Liver (tissue), 8 donors: ENCODE measurements at regions not wholly inside any gene's neighbourhood (a gene's known extent, or its start where the extent isn't known, plus 50 kb on each side); places are given as distances from the start of the nearest gene placed in this dataset.

ENCODE experiments used
- DNase-seq: peaks from one replicate; pipeline ENCODE4 v3.0.0-alpha.2; 2017; ENCODE audit warnings: low spot score
- H3K27ac ChIP-seq, 2 donors: one replicate each; pipeline ENCODE4 v1.7.0; 2013; ENCODE audit warnings: inconsistent platforms in 2 of 2, low read length in 2 of 2, control low read depth in 1 of 2, low read depth in 1 of 2, mild to moderate bottlenecking in 1 of 2
- H3K27me3 ChIP-seq, 4 donors: one replicate each; pipeline versions ENCODE4 v1.6.1 to v1.7.0; 2013; ENCODE audit warnings: low read length in 3 of 4, inconsistent platforms in 1 of 4, mild to moderate bottlenecking in 1 of 4, moderate library complexity in 1 of 4; ENCODE audit not compliant: control insufficient read depth in 4 of 4, insufficient read depth in 4 of 4
- H3K36me3 ChIP-seq, 4 donors: one replicate each; pipeline versions ENCODE4 v1.6.1 to v1.7.0; 2013; ENCODE audit warnings: low read length in 3 of 4, mild to moderate bottlenecking in 3 of 4, low read depth in 1 of 4, moderate library complexity in 1 of 4; ENCODE audit not compliant: control insufficient read depth in 4 of 4, insufficient read depth in 3 of 4
- H3K4me1 ChIP-seq, 4 donors: one replicate each; pipeline versions ENCODE4 v1.6.1 to v1.7.0; 2013; ENCODE audit warnings: low read length in 3 of 4, mild to moderate bottlenecking in 3 of 4, moderate library complexity in 1 of 4; ENCODE audit not compliant: control insufficient read depth in 4 of 4, insufficient read depth in 4 of 4
- H3K4me3 ChIP-seq, 3 donors: one replicate each; pipeline versions ENCODE4 v1.6.1 to v1.7.0; 2013; ENCODE audit warnings: low read length in 3 of 3, control low read depth in 1 of 3, low read depth in 1 of 3, mild to moderate bottlenecking in 1 of 3
- H3K9ac ChIP-seq, 2 donors: one replicate each; pipeline ENCODE4 v1.7.0; 2013; ENCODE audit warnings: low read length in 2 of 2, mild to moderate bottlenecking in 2 of 2, moderate library complexity in 2 of 2, control low read depth in 1 of 2, low read depth in 1 of 2
- H3K9me3 ChIP-seq, 4 donors: one replicate each; pipeline versions ENCODE4 v1.6.1 to v1.7.0; 2013; ENCODE audit warnings: low read length in 3 of 4; ENCODE audit not compliant: control insufficient read depth in 4 of 4
- ATF3 ChIP-seq: IDR thresholded peaks from 2 replicates; pipeline ENCODE4 v1.6.1; 2016; ENCODE audit warnings: antibody characterized with exemption
- EGR1 ChIP-seq, 2 donors: IDR thresholded peaks; 2 replicates each; pipeline ENCODE4 v1.6.1; 2016 to 2018; ENCODE audit warnings: antibody characterized with exemption in 2 of 2, low read depth in 2 of 2
- FOXA1 ChIP-seq: IDR thresholded peaks from 2 replicates; pipeline ENCODE4 v1.6.1; 2016; ENCODE audit warnings: antibody characterized with exemption
- FOXA2 ChIP-seq: IDR thresholded peaks from 2 replicates; pipeline ENCODE4 v1.6.1; 2016; ENCODE audit warnings: antibody characterized with exemption
- GABPA ChIP-seq, 2 donors: IDR thresholded peaks in 1 of 2; conservative IDR thresholded peaks in 1 of 2; 2 replicates each; pipeline ENCODE4 v1.6.1; 2016; ENCODE audit warnings: antibody characterized with exemption in 2 of 2, mild to moderate bottlenecking in 1 of 2, moderate library complexity in 1 of 2
- HNF4A ChIP-seq, 2 donors: conservative IDR thresholded peaks; 2 replicates each; pipeline ENCODE4 v1.6.1; 2016; ENCODE audit warnings: antibody characterized with exemption in 2 of 2, mild to moderate bottlenecking in 2 of 2
- HNF4G ChIP-seq: IDR thresholded peaks from 2 replicates; pipeline ENCODE4 v1.6.1; 2016; ENCODE audit warnings: antibody characterized with exemption
- JUND ChIP-seq, 2 donors: IDR thresholded peaks; 2 replicates each; pipeline ENCODE4 v1.6.1; 2016; ENCODE audit warnings: antibody characterized with exemption in 2 of 2
- NR2F2 ChIP-seq: IDR thresholded peaks from 2 replicates; pipeline ENCODE4 v1.6.1; 2016; ENCODE audit warnings: antibody characterized with exemption
- RAD21 ChIP-seq, 2 donors: IDR thresholded peaks; 2 replicates each; pipeline ENCODE4 v1.6.1; 2016; ENCODE audit warnings: antibody characterized with exemption in 2 of 2, mild to moderate bottlenecking in 2 of 2
- REST ChIP-seq: IDR thresholded peaks from 2 replicates; pipeline ENCODE4 v1.6.1; 2016; ENCODE audit warnings: antibody characterized with exemption, mild to moderate bottlenecking
- RXRA ChIP-seq, 2 donors: IDR thresholded peaks; 2 replicates each; pipeline ENCODE4 v1.6.1; 2017 to 2018; ENCODE audit warnings: antibody characterized with exemption in 2 of 2, mild to moderate bottlenecking in 1 of 2
- SP1 ChIP-seq: IDR thresholded peaks from 2 replicates; pipeline ENCODE4 v1.6.1; 2018; ENCODE audit warnings: antibody characterized with exemption, mild to moderate bottlenecking
- TAF1 ChIP-seq: conservative IDR thresholded peaks from 2 replicates; pipeline ENCODE4 v1.6.1; 2016; ENCODE audit warnings: antibody characterized with exemption, mild to moderate bottlenecking
- YY1 ChIP-seq: IDR thresholded peaks from 2 replicates; pipeline ENCODE4 v1.6.1; 2016; ENCODE audit warnings: antibody characterized with exemption, mild to moderate bottlenecking
- WGBS: extraction: QIAGEN DNeasy Blood & Tissue Kit; methylation state at CpG from one replicate; pipeline ENCODE4 v1.1.7; 2013; 5-methylcytosine and 5-hydroxymethylcytosine counted together
- TF ChIP-seq, protein P1 (sequence below): IDR thresholded peaks from 2 replicates; pipeline ENCODE4 v1.6.1; 2016; ENCODE audit warnings: antibody characterized with exemption
- TF ChIP-seq, protein P2 (sequence below): fragments of 150-350 bp; IDR thresholded peaks from 2 replicates; pipeline ENCODE4 v1.5.1; 2017; ENCODE audit warnings: improper control_type of control experiment, low read depth, low read length; ENCODE audit not compliant: missing input control
- TF ChIP-seq, protein P3 (sequence below): IDR thresholded peaks from 2 replicates; pipeline ENCODE4 v1.6.1; 2016; ENCODE audit warnings: antibody characterized with exemption
- donor health status: healthy.
- donor health status: healthy.
- donor health status: healthy.
- donor health status: healthy.
- donor health status: healthy.

GRCh38 chr2:875687-876615 lies 74.7 kb upstream of the SNTG2 start:
- H3K4me1 ChIP-seq = no peaks in the 10 kb centered on the region
- H3K27me3 ChIP-seq = peaks cover 0 to 4% (median 0%) of the 10 kb centered on the region in 4 donors
- DNase-seq = no peak
- H3K9me3 ChIP-seq = no peaks in the 10 kb centered on the region
- H3K9ac ChIP-seq = no peak overlapping the region
- H3K27ac ChIP-seq = no peak overlapping the region
- no peak overlapping the region for H3K4me3 ChIP-seq
- 77% methylated on average over 23 of the region's 23 CpGs for WGBS
- H3K36me3 ChIP-seq = no peaks in the 10 kb centered on the region
- TF ChIP-seq GABPA (IDR thresholded peaks at IDR 0.05 in 1 of 2, conservative IDR thresholded peaks at IDR 0.05 in 1 of 2) (no peak), RXRA (IDR thresholded peaks at IDR 0.05) (no peak), JUND (IDR thresholded peaks at IDR 0.05) (no peak), EGR1 (IDR thresholded peaks at IDR 0.05; ENCODE audit: low read depth in 2 of 2) (no peak)
- TF ChIP-seq, protein P1, sequence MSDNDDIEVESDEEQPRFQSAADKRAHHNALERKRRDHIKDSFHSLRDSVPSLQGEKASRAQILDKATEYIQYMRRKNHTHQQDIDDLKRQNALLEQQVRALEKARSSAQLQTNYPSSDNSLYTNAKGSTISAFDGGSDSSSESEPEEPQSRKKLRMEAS = no peak
- TF ChIP-seq, protein P2, sequence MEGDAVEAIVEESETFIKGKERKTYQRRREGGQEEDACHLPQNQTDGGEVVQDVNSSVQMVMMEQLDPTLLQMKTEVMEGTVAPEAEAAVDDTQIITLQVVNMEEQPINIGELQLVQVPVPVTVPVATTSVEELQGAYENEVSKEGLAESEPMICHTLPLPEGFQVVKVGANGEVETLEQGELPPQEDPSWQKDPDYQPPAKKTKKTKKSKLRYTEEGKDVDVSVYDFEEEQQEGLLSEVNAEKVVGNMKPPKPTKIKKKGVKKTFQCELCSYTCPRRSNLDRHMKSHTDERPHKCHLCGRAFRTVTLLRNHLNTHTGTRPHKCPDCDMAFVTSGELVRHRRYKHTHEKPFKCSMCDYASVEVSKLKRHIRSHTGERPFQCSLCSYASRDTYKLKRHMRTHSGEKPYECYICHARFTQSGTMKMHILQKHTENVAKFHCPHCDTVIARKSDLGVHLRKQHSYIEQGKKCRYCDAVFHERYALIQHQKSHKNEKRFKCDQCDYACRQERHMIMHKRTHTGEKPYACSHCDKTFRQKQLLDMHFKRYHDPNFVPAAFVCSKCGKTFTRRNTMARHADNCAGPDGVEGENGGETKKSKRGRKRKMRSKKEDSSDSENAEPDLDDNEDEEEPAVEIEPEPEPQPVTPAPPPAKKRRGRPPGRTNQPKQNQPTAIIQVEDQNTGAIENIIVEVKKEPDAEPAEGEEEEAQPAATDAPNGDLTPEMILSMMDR = no peak

DNA sequence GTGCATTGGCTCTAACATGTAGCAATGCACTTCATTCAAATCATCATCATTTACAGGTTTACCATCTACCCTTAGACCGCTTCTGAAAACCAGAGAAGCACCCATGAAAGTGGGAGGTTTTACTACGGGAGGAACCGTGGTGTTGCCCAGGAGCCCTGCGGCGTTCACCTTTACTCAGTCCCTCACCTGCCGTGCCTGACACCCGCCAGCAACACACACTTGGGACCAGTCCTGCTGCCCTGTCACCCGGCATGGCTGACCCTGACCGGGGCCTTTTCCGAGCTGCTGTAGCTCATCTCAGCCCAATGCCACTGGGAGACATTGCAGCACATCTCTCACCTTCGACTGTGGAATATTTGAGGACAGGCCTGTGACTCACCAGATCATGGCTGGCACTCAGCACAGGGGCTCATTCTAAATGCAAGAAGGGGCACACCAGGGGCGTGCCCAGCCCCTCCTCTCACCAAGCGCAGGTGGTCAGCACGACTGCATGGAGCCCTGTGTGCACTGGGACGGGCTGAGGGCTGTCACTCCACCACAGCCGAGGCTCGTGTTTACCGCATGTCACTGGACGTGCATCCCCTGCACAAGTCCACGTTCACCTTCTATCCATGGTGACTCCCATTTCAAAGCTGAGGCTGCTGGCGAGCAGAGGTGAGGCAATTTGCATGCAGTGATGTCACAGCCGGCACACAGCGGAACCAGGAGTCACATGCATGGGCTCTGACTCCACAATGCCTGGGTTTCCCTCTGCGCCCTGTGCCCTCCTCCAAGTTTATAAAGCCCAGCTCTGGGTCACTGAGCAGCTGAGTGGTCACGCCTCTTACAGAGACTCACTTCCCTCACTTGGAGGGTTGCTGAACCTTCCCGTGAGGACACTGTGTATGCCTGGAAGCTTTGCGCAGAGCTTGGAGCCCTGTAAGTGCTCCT lies 76.7 kb upstream of the SNTG2 start:
- no peak overlapping the region for H3K4me3 ChIP-seq
- H3K27me3 ChIP-seq = no peaks in the 10 kb centered on the region
- WGBS = 75% methylated on average over 27 of the region's 27 CpGs
- no peak overlapping the region for H3K27ac ChIP-seq
- no peak for DNase-seq
- no peaks in the 10 kb centered on the region for H3K9me3 ChIP-seq
- no peaks in the 10 kb centered on the region for H3K4me1 ChIP-seq
- H3K36me3 ChIP-seq = no peaks in the 10 kb centered on the region
- no peak overlapping the region for H3K9ac ChIP-seq
- TF ChIP-seq FOXA1 (no peak), REST (no peak), EGR1 (IDR thresholded peaks at IDR 0.05; ENCODE audit: low read depth in 2 of 2) (no peak), YY1 (no peak), RAD21 (IDR thresholded peaks at IDR 0.05) (no peak), RXRA (IDR thresholded peaks at IDR 0.05) (no peak), HNF4G (no peak), NR2F2 (no peak), SP1 (no peak), TAF1 (no peak), JUND (IDR thresholded peaks at IDR 0.05) (no peak), GABPA (IDR thresholded peaks at IDR 0.05 in 1 of 2, conservative IDR thresholded peaks at IDR 0.05 in 1 of 2) (no peak), ATF3 (no peak), FOXA2 (no peak), HNF4A (conservative IDR thresholded peaks at IDR 0.05) (no peak)
- TF ChIP-seq, protein P3, sequence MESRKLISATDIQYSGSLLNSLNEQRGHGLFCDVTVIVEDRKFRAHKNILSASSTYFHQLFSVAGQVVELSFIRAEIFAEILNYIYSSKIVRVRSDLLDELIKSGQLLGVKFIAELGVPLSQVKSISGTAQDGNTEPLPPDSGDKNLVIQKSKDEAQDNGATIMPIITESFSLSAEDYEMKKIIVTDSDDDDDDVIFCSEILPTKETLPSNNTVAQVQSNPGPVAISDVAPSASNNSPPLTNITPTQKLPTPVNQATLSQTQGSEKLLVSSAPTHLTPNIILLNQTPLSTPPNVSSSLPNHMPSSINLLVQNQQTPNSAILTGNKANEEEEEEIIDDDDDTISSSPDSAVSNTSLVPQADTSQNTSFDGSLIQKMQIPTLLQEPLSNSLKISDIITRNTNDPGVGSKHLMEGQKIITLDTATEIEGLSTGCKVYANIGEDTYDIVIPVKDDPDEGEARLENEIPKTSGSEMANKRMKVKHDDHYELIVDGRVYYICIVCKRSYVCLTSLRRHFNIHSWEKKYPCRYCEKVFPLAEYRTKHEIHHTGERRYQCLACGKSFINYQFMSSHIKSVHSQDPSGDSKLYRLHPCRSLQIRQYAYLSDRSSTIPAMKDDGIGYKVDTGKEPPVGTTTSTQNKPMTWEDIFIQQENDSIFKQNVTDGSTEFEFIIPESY = no peak
- TF ChIP-seq, protein P1 = no peak
- TF ChIP-seq, protein P2 = no peak
